ENCODE measurements at regions not wholly inside any gene's neighbourhood (a gene's known extent, or its start where the extent isn't known, plus 50 kb on each side); places are given as distances from the start of the nearest gene placed in this dataset.

DNA sequence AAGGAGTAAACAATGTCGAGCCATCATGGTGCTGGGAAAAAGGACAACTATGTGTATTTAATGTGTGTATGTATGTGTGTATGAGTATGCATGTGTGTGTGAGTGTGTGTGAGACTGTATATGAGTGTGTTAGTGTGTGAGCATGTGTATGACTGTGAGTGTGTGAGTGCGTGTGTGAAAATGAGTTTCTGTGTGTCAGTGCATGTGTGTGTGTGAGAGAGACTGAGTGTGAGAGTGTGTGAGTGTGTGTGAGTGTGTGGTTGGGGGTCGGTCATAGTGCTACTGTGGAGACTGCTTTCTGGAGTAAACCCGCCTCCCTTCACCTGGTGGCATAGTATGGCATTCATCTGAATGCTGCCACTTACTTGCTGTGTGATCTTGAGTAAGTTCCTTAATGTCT lies 567.4 kb downstream of the FGF9 start:
- TF ChIP-seq, protein P1, sequence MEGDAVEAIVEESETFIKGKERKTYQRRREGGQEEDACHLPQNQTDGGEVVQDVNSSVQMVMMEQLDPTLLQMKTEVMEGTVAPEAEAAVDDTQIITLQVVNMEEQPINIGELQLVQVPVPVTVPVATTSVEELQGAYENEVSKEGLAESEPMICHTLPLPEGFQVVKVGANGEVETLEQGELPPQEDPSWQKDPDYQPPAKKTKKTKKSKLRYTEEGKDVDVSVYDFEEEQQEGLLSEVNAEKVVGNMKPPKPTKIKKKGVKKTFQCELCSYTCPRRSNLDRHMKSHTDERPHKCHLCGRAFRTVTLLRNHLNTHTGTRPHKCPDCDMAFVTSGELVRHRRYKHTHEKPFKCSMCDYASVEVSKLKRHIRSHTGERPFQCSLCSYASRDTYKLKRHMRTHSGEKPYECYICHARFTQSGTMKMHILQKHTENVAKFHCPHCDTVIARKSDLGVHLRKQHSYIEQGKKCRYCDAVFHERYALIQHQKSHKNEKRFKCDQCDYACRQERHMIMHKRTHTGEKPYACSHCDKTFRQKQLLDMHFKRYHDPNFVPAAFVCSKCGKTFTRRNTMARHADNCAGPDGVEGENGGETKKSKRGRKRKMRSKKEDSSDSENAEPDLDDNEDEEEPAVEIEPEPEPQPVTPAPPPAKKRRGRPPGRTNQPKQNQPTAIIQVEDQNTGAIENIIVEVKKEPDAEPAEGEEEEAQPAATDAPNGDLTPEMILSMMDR (conservative IDR thresholded peaks at IDR 0.05; ENCODE audit: low read depth, low read length), result no peak
- TF ChIP-seq EZH2 (IDR thresholded peaks at IDR 0.05; ENCODE audit: low read length, unreplicated experiment), result no peak
